Sigmoid colon (tissue), 6 donors: ENCODE measurements at regions not wholly inside any gene's neighbourhood (a gene's known extent, or its start where the extent isn't known, plus 50 kb on each side); places are given as distances from the start of the nearest gene placed in this dataset.

Source experiments
- DNase-seq: peaks from one replicate; pipeline ENCODE4 v3.0.0-alpha.2; 2019
- H3K27ac ChIP-seq, 4 donors: fragments of 200-600 bp; sonication (generic); one replicate each; pipeline ENCODE4 v1.5.1; 2016 to 2019; ENCODE audit warnings: mild to moderate bottlenecking in 1 of 4
- H3K27me3 ChIP-seq, 3 donors: fragments of 200-600 bp; sonication (generic); one replicate each; pipeline ENCODE4 v1.5.1; 2019; ENCODE audit warnings: mild to moderate bottlenecking in 1 of 3
- H3K36me3 ChIP-seq, 4 donors: fragments of 200-600 bp; sonication (generic); one replicate each; pipeline ENCODE4 v1.5.1; 2016 to 2019
- H3K4me1 ChIP-seq, 4 donors: fragments of 200-600 bp; sonication (generic); one replicate each; pipeline ENCODE4 v1.5.1; 2017 to 2019
- H3K4me3 ChIP-seq, 4 donors: fragments of 200-600 bp; sonication (generic); one replicate each; pipeline ENCODE4 v1.5.1; 2017 to 2019; ENCODE audit warnings: mild to moderate bottlenecking in 2 of 4, moderate library complexity in 1 of 4
- H3K9me3 ChIP-seq, 4 donors: fragments of 200-600 bp in 3 of 4; sonication (generic) in 3 of 4; one replicate each; pipeline versions ENCODE4 v1.5.1 to v1.6.1; 2013 to 2019
- EP300 ChIP-seq, 4 donors: sonication (generic); formaldehyde crosslinking; IDR thresholded peaks; one replicate each; pipeline ENCODE4 v1.6.1; 2017; ENCODE audit warnings: antibody characterized with exemption in 4 of 4
- POLR2A ChIP-seq, 2 donors: fragments of 450-650 bp; IDR thresholded peaks; one replicate each; pipeline ENCODE4 v1.6.1; 2016; ENCODE audit warnings: antibody characterized with exemption in 2 of 2, mild to moderate bottlenecking in 2 of 2, moderate library complexity in 2 of 2
- POLR2AphosphoS5 ChIP-seq, 4 donors: sonication (generic); formaldehyde crosslinking; IDR thresholded peaks; one replicate each; pipeline ENCODE4 v1.6.1; 2017; ENCODE audit warnings: antibody characterized with exemption in 4 of 4
- WGBS, 2 donors: extraction: QIAGEN DNeasy Blood & Tissue Kit; methylation state at CpG; one replicate each; pipeline ENCODE4 v1.1.7; 2013; 5-methylcytosine and 5-hydroxymethylcytosine counted together
- intact Hi-C: fragments of 100-400 bp; cut with DNase I; formaldehyde crosslinking; loops from one replicate; pipeline ENCODE4 v1.15.1; 2023
- TF ChIP-seq, protein P1 (sequence below), 4 experiments: fragments of 450-650 bp in 3 of 4; fragments of 200-600 bp in 1 of 4; IDR thresholded peaks; one replicate each; pipeline ENCODE4 v1.5.1; 2016 to 2019; ENCODE audit warnings: antibody characterized with exemption in 4 of 4, mild to moderate bottlenecking in 3 of 4, moderate library complexity in 2 of 4
- donor health status: healthy with polysubstance abuse.
- donor health status: healthy.

GRCh38 chr4:45621971-45622370 lies 501.9 kb downstream of the GABRG1 start:
- Histone ChIP-seq H3K4me1 (peaks cover 0 to 32% (median 9%) of the 10 kb centered on the region in 4 donors), H3K36me3 (no peaks in the 10 kb centered on the region), H3K27me3 (no peaks in the 10 kb centered on the region), H3K4me3 (no peak overlapping the region), H3K27ac (no peak overlapping the region), H3K9me3 (no peaks in the 10 kb centered on the region)
- TF ChIP-seq, protein P1, sequence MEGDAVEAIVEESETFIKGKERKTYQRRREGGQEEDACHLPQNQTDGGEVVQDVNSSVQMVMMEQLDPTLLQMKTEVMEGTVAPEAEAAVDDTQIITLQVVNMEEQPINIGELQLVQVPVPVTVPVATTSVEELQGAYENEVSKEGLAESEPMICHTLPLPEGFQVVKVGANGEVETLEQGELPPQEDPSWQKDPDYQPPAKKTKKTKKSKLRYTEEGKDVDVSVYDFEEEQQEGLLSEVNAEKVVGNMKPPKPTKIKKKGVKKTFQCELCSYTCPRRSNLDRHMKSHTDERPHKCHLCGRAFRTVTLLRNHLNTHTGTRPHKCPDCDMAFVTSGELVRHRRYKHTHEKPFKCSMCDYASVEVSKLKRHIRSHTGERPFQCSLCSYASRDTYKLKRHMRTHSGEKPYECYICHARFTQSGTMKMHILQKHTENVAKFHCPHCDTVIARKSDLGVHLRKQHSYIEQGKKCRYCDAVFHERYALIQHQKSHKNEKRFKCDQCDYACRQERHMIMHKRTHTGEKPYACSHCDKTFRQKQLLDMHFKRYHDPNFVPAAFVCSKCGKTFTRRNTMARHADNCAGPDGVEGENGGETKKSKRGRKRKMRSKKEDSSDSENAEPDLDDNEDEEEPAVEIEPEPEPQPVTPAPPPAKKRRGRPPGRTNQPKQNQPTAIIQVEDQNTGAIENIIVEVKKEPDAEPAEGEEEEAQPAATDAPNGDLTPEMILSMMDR (IDR thresholded peaks at IDR 0.05), result no peak
- TF ChIP-seq POLR2AphosphoS5 (IDR thresholded peaks at IDR 0.05), result no peak
- TF ChIP-seq EP300 (IDR thresholded peaks at IDR 0.05), result no peak
- TF ChIP-seq POLR2A (IDR thresholded peaks at IDR 0.05), result no peak
- intact Hi-C loops, result no loop called here
- no peak for DNase-seq
- 81 to 87% methylated on average over 2 of the region's 2 CpGs for WGBS, 2 donors

GRCh38 chr4:45620808-45621207 lies 503.0 kb downstream of the GABRG1 start:
- 86 to 88% methylated on average over 1 of the region's 1 CpG for WGBS, 2 donors
- Histone ChIP-seq H3K4me1 (peaks cover 0 to 32% (median 9%) of the 10 kb centered on the region in 4 donors), H3K4me3 (no peak overlapping the region), H3K36me3 (no peaks in the 10 kb centered on the region), H3K27ac (no peak overlapping the region), H3K27me3 (no peaks in the 10 kb centered on the region), H3K9me3 (no peaks in the 10 kb centered on the region)
- intact Hi-C loops, result no loop called here
- DNase-seq, result no peak
- TF ChIP-seq POLR2A (IDR thresholded peaks at IDR 0.05) (no peak), POLR2AphosphoS5 (IDR thresholded peaks at IDR 0.05) (no peak), EP300 (IDR thresholded peaks at IDR 0.05) (no peak)
- TF ChIP-seq, protein P1 (IDR thresholded peaks at IDR 0.05), result no peak

GRCh38 chr4:45596379-45597101 lies 527.3 kb downstream of the GABRG1 start:
- DNase-seq, result no peak
- Histone ChIP-seq H3K27me3 (no peaks in the 10 kb centered on the region), H3K4me1 (no peaks in the 10 kb centered on the region), H3K36me3 (no peaks in the 10 kb centered on the region), H3K9me3 (no peaks in the 10 kb centered on the region), H3K27ac (no peak overlapping the region), H3K4me3 (no peak overlapping the region)
- intact Hi-C loops, result no loop called here
- TF ChIP-seq POLR2A (IDR thresholded peaks at IDR 0.05) (no peak), POLR2AphosphoS5 (IDR thresholded peaks at IDR 0.05) (no peak), EP300 (IDR thresholded peaks at IDR 0.05) (no peak)
- TF ChIP-seq, protein P1 (IDR thresholded peaks at IDR 0.05), result no peak
- WGBS, 2 donors, result 71 to 73% methylated on average over 6 of the region's 6 CpGs

DNA sequence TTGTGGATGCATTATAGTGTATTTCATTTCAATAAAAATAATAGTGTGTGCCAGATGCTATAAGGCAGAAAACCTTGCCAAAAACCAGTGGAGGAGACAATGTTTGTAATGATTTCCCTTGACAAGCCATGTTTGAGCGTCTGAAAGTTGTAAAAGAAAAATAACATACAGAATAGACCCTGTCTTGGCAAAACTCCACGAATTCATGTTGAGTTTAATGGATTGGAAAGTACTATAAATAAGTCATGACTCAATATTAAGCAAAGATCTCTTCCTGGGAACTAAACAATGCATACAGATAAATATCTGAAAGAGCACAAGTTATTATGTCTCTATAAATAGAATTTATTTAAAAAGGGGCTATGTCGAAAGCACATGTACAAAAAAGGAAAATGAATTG lies 543.5 kb downstream of the GABRG1 start:
- H3K4me3 ChIP-seq, result no peak overlapping the region
- intact Hi-C loops, result no loop called here
- TF ChIP-seq, protein P1 (IDR thresholded peaks at IDR 0.05), result no peak
- TF ChIP-seq POLR2A (IDR thresholded peaks at IDR 0.05), result no peak
- TF ChIP-seq POLR2AphosphoS5 (IDR thresholded peaks at IDR 0.05), result no peak
- TF ChIP-seq EP300 (IDR thresholded peaks at IDR 0.05), result no peak
- no peak overlapping the region for H3K27ac ChIP-seq
- no peak for DNase-seq
- H3K4me1 ChIP-seq, result peaks cover 0 to 5% (median 0%) of the 10 kb centered on the region in 4 donors
- no peaks in the 10 kb centered on the region for H3K27me3 ChIP-seq
- H3K36me3 ChIP-seq, result no peaks in the 10 kb centered on the region
- WGBS, 2 donors, result 32 to 36% methylated on average over 3 of the region's 3 CpGs
- H3K9me3 ChIP-seq, result no peaks in the 10 kb centered on the region

- Histone ChIP-seq H3K4me1 (peaks cover 0 to 5% (median 0%) of the 10 kb centered on the region in 4 donors), H3K4me3 (no peak overlapping the region), H3K9me3 (no peaks in the 10 kb centered on the region), H3K27me3 (no peaks in the 10 kb centered on the region), H3K27ac (no peak overlapping the region), H3K36me3 (no peaks in the 10 kb centered on the region)
- intact Hi-C loops, result no loop called here
- DNase-seq, result no peak
- 97 to 98% methylated on average over 1 of the region's 1 CpG for WGBS, 2 donors
- TF ChIP-seq POLR2A (IDR thresholded peaks at IDR 0.05) (no peak), EP300 (IDR thresholded peaks at IDR 0.05) (no peak), POLR2AphosphoS5 (IDR thresholded peaks at IDR 0.05) (no peak)
- TF ChIP-seq, protein P1 (IDR thresholded peaks at IDR 0.05), result no peak
Measured at GRCh38 chr4:45578874-45579273, 545.0 kb downstream of the GABRG1 start.
